PC-9 (cell line): ENCODE measurements at regions not wholly inside any gene's neighbourhood (a gene's known extent, or its start where the extent isn't known, plus 50 kb on each side); places are given as distances from the start of the nearest gene placed in this dataset.

Source experiments
- BruUV-seq: library from RNA; stranded (reverse); fragments of 400-500 nt; replicated peaks from 2 replicates; lab custom pipeline; 2021; lab: Mats Ljungman, UMichigan
- CTCF ChIA-PET: fragments of 300-600 bp; sonication (Branson Sonifier 250); formaldehyde crosslinking; loops from one replicate; lab custom pipeline; 2022; ENCODE audit warnings: antibody characterized with exemption; lab: Charles Lee
- POLR2A ChIA-PET: fragments of 300-600 bp; sonication (Branson Sonifier 250); formaldehyde crosslinking; loops from one replicate; lab custom pipeline; 2022; ENCODE audit warnings: antibody characterized with exemption; ENCODE audit not compliant: unreplicated experiment; lab: Charles Lee
- DNase-seq, 2 experiments: peaks; one replicate each; pipeline versions ENCODE4 v3.0.0 to v3.0.0-alpha.2; 2015 to 2022; ENCODE audit warnings: mixed read lengths in 1 of 2
- H2AFZ ChIP-seq: fragments of 200-600 bp; sonication (generic); 2 replicates; pipeline ENCODE4 v1.8.1; 2017; ENCODE audit warnings: antibody characterized with exemption
- H3F3A ChIP-seq: fragments of 200-600 bp; sonication (generic); 2 replicates; pipeline ENCODE4 v1.8.1; 2017; ENCODE audit warnings: antibody characterized with exemption, mild to moderate bottlenecking, low read depth; ENCODE audit not compliant: insufficient read depth
- H3K27ac ChIP-seq: fragments of 200-600 bp; sonication (generic); 2 replicates; pipeline ENCODE4 v1.6.1; 2016; ENCODE audit warnings: mixed run types
- H3K27me3 ChIP-seq: fragments of 200-600 bp; sonication (generic); 2 replicates; pipeline ENCODE4 v1.6.1; 2016; ENCODE audit warnings: low read depth, mixed run types; ENCODE audit not compliant: insufficient read depth
- H3K36me3 ChIP-seq: fragments of 200-600 bp; sonication (generic); 2 replicates; pipeline ENCODE4 v1.6.1; 2016; ENCODE audit warnings: low read depth, mixed run types
- H3K4me1 ChIP-seq: fragments of 200-600 bp; sonication (generic); replicated peaks from 2 replicates; pipeline ENCODE4 v1.6.1; 2016; ENCODE audit warnings: mixed run types; ENCODE audit not compliant: insufficient read depth
- H3K4me2 ChIP-seq: fragments of 200-600 bp; sonication (generic); 2 replicates; pipeline ENCODE4 v1.6.1; 2017; ENCODE audit warnings: mixed run types
- H3K4me3 ChIP-seq: fragments of 200-600 bp; sonication (generic); 2 replicates; pipeline ENCODE4 v1.6.1; 2016; ENCODE audit warnings: mixed run types
- H3K79me2 ChIP-seq: fragments of 200-600 bp; sonication (generic); 2 replicates; pipeline ENCODE4 v1.6.1; 2017; ENCODE audit warnings: low read depth, mixed run types
- H3K9me2 ChIP-seq: fragments of 200-600 bp; sonication (generic); 2 replicates; pipeline ENCODE4 v1.8.1; 2017; ENCODE audit warnings: mild to moderate bottlenecking; ENCODE audit not compliant: insufficient read depth
- H3K9me3 ChIP-seq: fragments of 200-600 bp; sonication (generic); 2 replicates; pipeline ENCODE4 v1.8.1; 2016; ENCODE audit warnings: low read depth; ENCODE audit not compliant: insufficient read depth
- H4K20me1 ChIP-seq: fragments of 200-600 bp; sonication (generic); 2 replicates; pipeline ENCODE4 v1.8.1; 2017; ENCODE audit not compliant: insufficient read depth
- EZH2 ChIP-seq: fragments of 200-600 bp; sonication (generic); IDR thresholded peaks from 2 replicates; pipeline ENCODE4 v1.8.0; 2017; ENCODE audit warnings: antibody characterized with exemption, low read depth
- intact Hi-C: fragments of 100-400 bp; cut with micrococcal nuclease; formaldehyde crosslinking; loops from one replicate; pipeline ENCODE4 v1.10.0; 2022; ENCODE audit not compliant: unreplicated experiment
- TF ChIP-seq, protein P1 (sequence below): fragments of 200-600 bp; sonication (generic); conservative IDR thresholded peaks from 2 replicates; pipeline ENCODE4 v1.6.1; 2017; ENCODE audit warnings: mixed run types, antibody characterized with exemption, mild to moderate bottlenecking, moderate library complexity

DNA sequence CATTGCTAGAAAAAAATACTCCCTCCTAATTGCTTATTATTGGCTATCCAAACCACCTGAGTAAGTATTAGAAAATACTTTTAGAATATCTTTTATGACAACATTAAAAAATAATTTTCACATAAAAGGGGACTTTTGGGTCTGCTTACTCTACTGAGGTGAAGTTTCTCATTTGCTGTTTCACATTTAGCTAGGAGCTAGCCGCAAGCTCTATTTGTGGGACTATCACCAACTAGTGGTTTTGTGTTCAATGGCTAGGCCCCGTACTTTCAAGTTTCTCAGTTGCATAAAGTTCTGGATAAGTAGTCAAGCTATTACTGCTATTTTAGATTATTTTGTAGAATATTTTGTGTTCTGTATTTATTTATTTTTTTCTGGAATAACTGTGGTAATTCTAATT is 244.2 kb upstream of the SLITRK3 start:
- H3K9me3 ChIP-seq = no peaks in the 10 kb centered on the region
- TF ChIP-seq, protein P1, sequence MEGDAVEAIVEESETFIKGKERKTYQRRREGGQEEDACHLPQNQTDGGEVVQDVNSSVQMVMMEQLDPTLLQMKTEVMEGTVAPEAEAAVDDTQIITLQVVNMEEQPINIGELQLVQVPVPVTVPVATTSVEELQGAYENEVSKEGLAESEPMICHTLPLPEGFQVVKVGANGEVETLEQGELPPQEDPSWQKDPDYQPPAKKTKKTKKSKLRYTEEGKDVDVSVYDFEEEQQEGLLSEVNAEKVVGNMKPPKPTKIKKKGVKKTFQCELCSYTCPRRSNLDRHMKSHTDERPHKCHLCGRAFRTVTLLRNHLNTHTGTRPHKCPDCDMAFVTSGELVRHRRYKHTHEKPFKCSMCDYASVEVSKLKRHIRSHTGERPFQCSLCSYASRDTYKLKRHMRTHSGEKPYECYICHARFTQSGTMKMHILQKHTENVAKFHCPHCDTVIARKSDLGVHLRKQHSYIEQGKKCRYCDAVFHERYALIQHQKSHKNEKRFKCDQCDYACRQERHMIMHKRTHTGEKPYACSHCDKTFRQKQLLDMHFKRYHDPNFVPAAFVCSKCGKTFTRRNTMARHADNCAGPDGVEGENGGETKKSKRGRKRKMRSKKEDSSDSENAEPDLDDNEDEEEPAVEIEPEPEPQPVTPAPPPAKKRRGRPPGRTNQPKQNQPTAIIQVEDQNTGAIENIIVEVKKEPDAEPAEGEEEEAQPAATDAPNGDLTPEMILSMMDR = no peak
- 0 out of 2 replicates have a peak overlapping the region, but pooled peaks have one; percentile 61 for H2AFZ ChIP-seq
- H3K4me1 ChIP-seq = no peaks in the 10 kb centered on the region
- H3K9me2 ChIP-seq = no peaks in the 10 kb centered on the region
- no peak overlapping the region for H3K4me2 ChIP-seq
- no peaks in the 10 kb centered on the region for H3K27me3 ChIP-seq
- no TSS peak for BruUV-seq
- no peak for DNase-seq
- H3F3A ChIP-seq = no peaks in the 10 kb centered on the region
- H4K20me1 ChIP-seq = no peaks in the 10 kb centered on the region
- no peaks in the 10 kb centered on the region for H3K36me3 ChIP-seq
- CTCF ChIA-PET = no interaction called here
- intact Hi-C loops = no loop called here
- no peak overlapping the region for H3K27ac ChIP-seq
- H3K4me3 ChIP-seq = no peak overlapping the region
- H3K79me2 ChIP-seq = no peaks in the 10 kb centered on the region
- POLR2A ChIA-PET = no interaction called here

- DNase-seq = no peak
- no peak overlapping the region for H3K4me3 ChIP-seq
- intact Hi-C loops = no loop called here
- no peaks in the 10 kb centered on the region for H4K20me1 ChIP-seq
- H3F3A ChIP-seq = no peaks in the 10 kb centered on the region
- POLR2A ChIA-PET = no interaction called here
- H3K27me3 ChIP-seq = no peaks in the 10 kb centered on the region
- no TSS peak for BruUV-seq
- peak overlapping the region; percentile 61; the same call in 1 of the 2 replicates for H2AFZ ChIP-seq
- H3K36me3 ChIP-seq = no peaks in the 10 kb centered on the region
- no peaks in the 10 kb centered on the region for H3K9me2 ChIP-seq
- TF ChIP-seq, protein P1 = no peak
- TF ChIP-seq EZH2 = no peak
- H3K4me1 ChIP-seq = no peaks in the 10 kb centered on the region
- H3K79me2 ChIP-seq = no peaks in the 10 kb centered on the region
- H3K4me2 ChIP-seq = peak overlapping the region; percentile 22; the same call in 1 of the 2 replicates
- CTCF ChIA-PET = no interaction called here
- no peaks in the 10 kb centered on the region for H3K9me3 ChIP-seq
- no peak overlapping the region for H3K27ac ChIP-seq
Measured at GRCh38 chr3:165439765-165440164, 243.6 kb upstream of the SLITRK3 start.

DNA sequence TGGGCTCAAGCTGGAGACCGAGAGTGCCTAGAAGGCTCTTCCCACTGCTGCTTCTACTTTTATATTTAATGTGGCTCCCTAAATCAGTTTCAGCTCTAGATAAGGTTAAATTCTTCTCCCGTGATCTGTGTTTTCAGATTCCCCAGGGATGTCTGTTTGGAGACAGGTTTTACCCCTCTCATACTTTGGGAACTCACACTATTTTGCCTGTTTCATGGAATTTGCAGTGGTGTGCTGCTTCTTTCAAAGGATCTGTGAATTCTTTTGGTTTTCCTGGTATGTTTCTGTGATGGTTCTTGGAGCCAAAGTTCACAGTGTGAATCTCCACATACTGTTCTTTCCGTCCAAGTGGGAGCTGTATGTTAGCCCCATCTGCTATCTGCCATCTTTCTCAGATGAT is 238.3 kb upstream of the SLITRK3 start:
- Histone ChIP-seq H3K36me3 (no peaks in the 10 kb centered on the region), H3K9me2 (no peaks in the 10 kb centered on the region), H3K9me3 (no peaks in the 10 kb centered on the region; the same call in 1 of the 2 replicates), H3F3A (no peaks in the 10 kb centered on the region), H3K27me3 (no peaks in the 10 kb centered on the region), H3K4me3 (no peak overlapping the region), H3K27ac (no peak overlapping the region), H3K4me2 (no peak overlapping the region), H3K4me1 (no peaks in the 10 kb centered on the region), H4K20me1 (no peaks in the 10 kb centered on the region), H2AFZ (no peak overlapping the region), H3K79me2 (no peaks in the 10 kb centered on the region)
- POLR2A ChIA-PET = no interaction called here
- no TSS peak for BruUV-seq
- intact Hi-C loops = no loop called here
- no peak for DNase-seq
- TF ChIP-seq, protein P1 = no peak
- no peak for TF ChIP-seq EZH2
- CTCF ChIA-PET = no interaction called here
